GM18867 (cell line): ENCODE measurements at regions not wholly inside any gene's neighbourhood (a gene's known extent, or its start where the extent isn't known, plus 50 kb on each side); places are given as distances from the start of the nearest gene placed in this dataset.

Experiments
- ATAC-seq: cut with Tn5 transposase; IDR thresholded peaks from one replicate; pipeline ENCODE4 v1.9.1; 2021; ENCODE audit warnings: mild to moderate bottlenecking, moderate library complexity; ENCODE audit not compliant: unreplicated experiment

DNA sequence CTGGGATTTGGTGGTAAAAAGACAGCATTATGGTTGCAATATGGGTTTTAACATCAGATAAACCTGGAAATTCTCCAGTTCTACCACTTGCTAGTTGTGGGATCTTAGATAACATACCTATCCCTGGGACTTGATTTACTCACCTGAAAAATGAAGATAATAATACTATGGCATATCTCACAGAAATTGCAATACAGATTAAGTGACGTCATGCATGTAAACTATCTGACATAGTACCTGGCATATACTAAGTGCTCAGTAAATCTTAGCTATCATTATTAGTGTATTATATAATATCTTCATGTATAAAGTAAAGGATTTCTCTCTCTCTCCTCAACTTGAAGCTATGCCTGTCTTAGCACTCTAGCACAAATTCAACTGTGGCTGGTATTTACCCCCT is 192.5 kb downstream of the PCDH19 start:
- no peak for ATAC-seq

DNA sequence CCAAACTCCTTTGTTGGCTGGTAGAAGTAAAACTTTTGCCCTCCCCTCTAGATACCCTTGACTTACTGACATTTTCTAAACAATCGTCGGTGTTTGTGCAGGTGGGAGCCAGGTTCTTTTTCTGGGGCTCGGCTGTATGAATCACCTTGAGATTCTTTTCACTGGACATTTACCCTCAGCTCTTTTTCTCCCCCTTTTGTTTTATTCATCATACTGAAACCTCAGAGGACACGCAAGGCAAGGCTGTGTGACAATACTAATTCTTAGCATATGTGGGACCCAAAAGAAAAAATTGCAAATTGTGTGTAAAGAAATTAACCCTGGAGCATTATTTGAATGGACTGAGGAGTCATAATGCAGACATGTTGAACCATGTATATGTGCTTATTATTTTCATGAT is 194.0 kb downstream of the PCDH19 start:
- no peak for ATAC-seq

DNA sequence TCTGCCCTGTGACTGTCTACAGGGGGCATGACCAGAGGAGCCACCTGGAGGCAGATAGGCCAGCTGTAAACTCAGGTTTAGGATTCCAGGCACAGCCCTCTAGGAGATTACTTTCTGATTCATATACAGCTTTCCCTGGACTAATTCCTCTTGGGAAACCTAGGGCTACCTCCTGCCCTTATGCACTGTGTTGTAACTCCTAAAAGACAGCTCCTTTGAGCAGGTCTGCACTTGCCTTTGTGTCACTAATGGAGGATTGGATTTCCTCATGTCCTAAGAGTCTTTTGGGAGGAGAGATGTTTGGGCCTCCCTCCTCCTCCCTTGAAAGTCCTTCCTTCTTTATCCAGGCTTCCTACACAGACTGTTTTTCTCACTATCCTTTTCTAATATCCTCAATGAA is 202.0 kb downstream of the PCDH19 start:
- no peak for ATAC-seq

DNA sequence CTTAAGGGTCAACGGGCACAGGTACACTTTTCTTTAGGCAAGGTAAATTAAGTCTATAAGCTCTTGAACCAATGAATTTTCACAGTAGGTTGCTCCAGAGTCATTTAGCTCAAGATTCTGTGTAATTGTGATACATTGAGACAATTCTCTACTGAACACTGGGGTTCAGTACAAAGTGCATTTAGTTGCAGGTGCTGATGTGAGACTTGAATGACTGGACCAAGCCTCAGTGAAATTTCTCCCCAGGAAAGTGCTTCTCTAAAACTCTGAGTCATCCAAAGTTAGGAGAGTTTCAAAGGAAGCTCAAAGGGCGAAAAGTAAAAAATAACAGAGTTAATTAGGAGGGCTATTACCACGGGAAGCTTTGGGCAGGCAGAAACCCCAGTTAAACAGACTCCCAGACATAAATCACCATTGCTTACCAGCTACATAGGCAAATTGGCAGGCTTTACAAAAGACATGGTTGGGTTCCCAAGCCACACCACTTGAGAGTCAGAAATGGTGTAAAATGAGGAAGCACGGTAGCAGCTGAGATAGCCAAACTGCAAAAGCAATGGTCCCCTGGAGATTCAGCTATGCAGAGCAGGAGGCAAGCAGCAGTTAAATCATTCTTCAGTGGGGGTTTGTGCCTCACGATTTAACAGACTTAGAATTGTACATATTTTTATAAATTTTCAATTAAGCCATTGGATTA is 202.6 kb downstream of the PCDH19 start:
- ATAC-seq: peak; percentile 48

DNA sequence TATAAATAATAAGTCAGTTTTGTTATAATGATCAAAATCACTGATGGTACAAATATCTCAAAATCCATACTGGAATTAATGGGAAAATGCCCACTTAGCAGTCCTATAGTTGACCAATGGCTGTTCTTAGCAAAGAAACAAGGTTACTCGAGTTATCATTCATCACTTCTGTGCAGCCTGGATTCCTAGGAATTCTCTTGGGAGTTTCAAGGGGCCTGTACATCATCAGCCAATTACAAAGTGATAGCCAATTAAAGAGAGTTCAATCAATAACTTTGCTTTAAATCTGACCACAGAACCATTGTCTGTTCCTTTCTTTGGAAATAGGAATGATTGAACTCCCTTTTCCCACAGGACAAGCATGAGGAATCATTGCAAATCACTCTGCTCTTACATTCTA is 205.5 kb downstream of the PCDH19 start:
- no peak for ATAC-seq

GRCh38 chrX:100194082-100194775 is 215.8 kb downstream of the PCDH19 start:
- ATAC-seq: no peak
